ENCODE measurements at regions not wholly inside any gene's neighbourhood (a gene's known extent, or its start where the extent isn't known, plus 50 kb on each side); places are given as distances from the start of the nearest gene placed in this dataset.

- TF ChIP-seq, protein P1, sequence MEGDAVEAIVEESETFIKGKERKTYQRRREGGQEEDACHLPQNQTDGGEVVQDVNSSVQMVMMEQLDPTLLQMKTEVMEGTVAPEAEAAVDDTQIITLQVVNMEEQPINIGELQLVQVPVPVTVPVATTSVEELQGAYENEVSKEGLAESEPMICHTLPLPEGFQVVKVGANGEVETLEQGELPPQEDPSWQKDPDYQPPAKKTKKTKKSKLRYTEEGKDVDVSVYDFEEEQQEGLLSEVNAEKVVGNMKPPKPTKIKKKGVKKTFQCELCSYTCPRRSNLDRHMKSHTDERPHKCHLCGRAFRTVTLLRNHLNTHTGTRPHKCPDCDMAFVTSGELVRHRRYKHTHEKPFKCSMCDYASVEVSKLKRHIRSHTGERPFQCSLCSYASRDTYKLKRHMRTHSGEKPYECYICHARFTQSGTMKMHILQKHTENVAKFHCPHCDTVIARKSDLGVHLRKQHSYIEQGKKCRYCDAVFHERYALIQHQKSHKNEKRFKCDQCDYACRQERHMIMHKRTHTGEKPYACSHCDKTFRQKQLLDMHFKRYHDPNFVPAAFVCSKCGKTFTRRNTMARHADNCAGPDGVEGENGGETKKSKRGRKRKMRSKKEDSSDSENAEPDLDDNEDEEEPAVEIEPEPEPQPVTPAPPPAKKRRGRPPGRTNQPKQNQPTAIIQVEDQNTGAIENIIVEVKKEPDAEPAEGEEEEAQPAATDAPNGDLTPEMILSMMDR (IDR thresholded peaks at IDR 0.05; ENCODE audit: insufficient read depth, low read length, poor library complexity, severe bottlenecking), result no peak
- no peak for TF ChIP-seq EZH2phosphoT487 (conservative IDR thresholded peaks at IDR 0.05; ENCODE audit: low read length)
Observed at GRCh38 chr2:52034706-52035105, 1002.8 kb upstream of the NRXN1 start.

Measured in SU-DHL-6 (cell line).